ENCODE measurements at regions not wholly inside any gene's neighbourhood (a gene's known extent, or its start where the extent isn't known, plus 50 kb on each side); places are given as distances from the start of the nearest gene placed in this dataset.

DNA sequence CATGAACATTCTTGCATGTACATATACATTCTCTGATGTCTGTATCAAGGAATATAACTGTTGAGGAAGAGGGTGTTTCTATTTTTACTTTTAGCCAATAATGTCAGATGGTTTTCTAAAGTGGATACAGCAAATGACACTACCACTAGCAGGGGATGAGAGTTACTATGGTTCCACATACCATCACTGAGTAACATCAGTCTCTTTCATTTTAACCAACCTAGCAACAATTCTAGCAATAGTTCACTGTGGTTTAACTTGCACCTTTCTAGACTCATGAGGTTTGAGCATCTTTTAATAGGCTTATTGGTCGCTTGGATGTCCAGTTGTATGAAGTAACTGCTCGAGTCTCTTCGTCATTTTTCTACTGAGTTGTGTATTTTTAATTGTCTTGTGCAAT lies 68.5 kb upstream of the ZNF746 start (continued):
- no peak for TF ChIP-seq ZNF138 (CRISPR knock-in tag; IDR thresholded peaks at IDR 0.05; ENCODE audit: low read depth)
- TF ChIP-seq ZNF781 (CRISPR knock-in tag; IDR thresholded peaks at IDR 0.05; ENCODE audit: borderline replicate concordance, not compliant biosample characterization), result no peak
- TF ChIP-seq MEIS1 (CRISPR knock-in tag; IDR thresholded peaks at IDR 0.05; ENCODE audit: borderline replicate concordance), result no peak
- TF ChIP-seq ZNF562 (CRISPR knock-in tag; IDR thresholded peaks at IDR 0.05; ENCODE audit: borderline replicate concordance), result no peak
- TF ChIP-seq MTA1 (CRISPR knock-in tag; IDR thresholded peaks at IDR 0.05; ENCODE audit: borderline replicate concordance), result no peak

DNA sequence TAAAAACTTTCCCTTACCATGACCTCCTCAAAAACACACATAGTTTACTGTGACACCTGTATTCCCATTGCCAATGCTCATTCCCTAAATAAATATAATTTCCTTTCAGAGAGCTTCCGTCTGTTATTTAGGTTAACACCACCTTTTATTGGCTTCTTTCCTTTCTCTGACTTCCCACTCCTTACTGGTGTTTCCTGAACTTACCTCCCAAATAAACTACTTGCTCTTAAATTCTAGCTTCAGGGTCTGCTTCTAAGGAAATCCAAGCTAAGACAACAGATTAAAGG lies 67.4 kb upstream of the ZNF746 start:
- in situ Hi-C loops (cut with HindIII; ENCODE audit: extremely low pct_ligation_motif_present, low pct_unique_long_range_greater_than_20kb) (no loop called here), intact Hi-C loops (cut with micrococcal nuclease; ENCODE audit: unreplicated experiment) (no loop called here)
- Histone ChIP-seq H2AFZ (ENCODE audit: low read length) (no peak overlapping the region), H3K36me3 (replicated peaks in 1 of 2; ENCODE audit: control insufficient read depth in 1 of 2, insufficient read depth in 2 of 2, low read length in 2 of 2) (peaks cover 0 to 29% of the 10 kb centered on the region in 2 experiments; a peak in 4 of 5 replicates), H3K4me1 (ENCODE audit: insufficient read depth, low read length) (no peaks in the 10 kb centered on the region), H3K79me2 (ENCODE audit: insufficient read depth, low read length) (no peaks in the 10 kb centered on the region), H3K9me3 (ENCODE audit: low read length) (no peaks in the 10 kb centered on the region; the same call in 1 of the 2 replicates), H4K20me1 (ENCODE audit: insufficient read depth, low read length) (no peaks in the 10 kb centered on the region), H3K27me3 (ENCODE audit: control insufficient read depth in 1 of 2, insufficient read depth in 2 of 2, low read length in 2 of 2) (no peaks in the 10 kb centered on the region), H3K4me3 (replicated peaks in 1 of 3; ENCODE audit: insufficient read depth in 1 of 3, low read depth in 2 of 3, low read length in 3 of 3) (no peak overlapping the region), H3K27ac (ENCODE audit: extremely low read length, insufficient read depth, low read length) (no peak overlapping the region), H3K4me2 (ENCODE audit: low read depth, low read length) (no peak overlapping the region), H3K9ac (ENCODE audit: insufficient read depth, low read depth, low read length) (no peak overlapping the region)
- no peak for ATAC-seq
- no peak for DNase-seq (ENCODE audit: low spot score)
- 96% methylated on average over 1 of the region's 1 CpG for WGBS (ENCODE audit: low lambda C conversion rate)
- BruUV-seq (replicated peaks), result no TSS peak
- CTCF ChIA-PET (ENCODE audit: low intra/inter-chr PET ratio, low total read pairs), result no interaction called here
- no peak for FAIRE-seq
- POLR2A ChIA-PET, result no interaction called here
- TF ChIP-seq SOX13 (IDR thresholded peaks at IDR 0.05) (no peak), SOX13 (CRISPR knock-in tag; conservative IDR thresholded peaks at IDR 0.05 in 1 of 2, IDR thresholded peaks at IDR 0.05 in 1 of 2) (no peak), ZNF713 (CRISPR knock-in tag; IDR thresholded peaks at IDR 0.05) (no peak), ZNF280D (CRISPR knock-in tag; IDR thresholded peaks at IDR 0.05) (no peak), RFX5 (IDR thresholded peaks at IDR 0.05; ENCODE audit: low read depth, low read length) (no peak), ZNF740 (CRISPR knock-in tag; IDR thresholded peaks at IDR 0.05) (no peak), ZSCAN20 (CRISPR knock-in tag; IDR thresholded peaks at IDR 0.05; ENCODE audit: borderline replicate concordance) (no peak), ZNF350 (CRISPR knock-in tag; IDR thresholded peaks at IDR 0.05; ENCODE audit: borderline replicate concordance, low read depth) (no peak), ZNF746 (CRISPR knock-in tag; IDR thresholded peaks at IDR 0.05) (no peak), PAWR (CRISPR knock-in tag; IDR thresholded peaks at IDR 0.05; ENCODE audit: borderline replicate concordance) (no peak), NCOR1 (IDR thresholded peaks at IDR 0.05; ENCODE audit: borderline replicate concordance, low read length) (no peak), ZNF484 (CRISPR knock-in tag; IDR thresholded peaks at IDR 0.05; ENCODE audit: borderline replicate concordance, low read depth) (no peak), EEA1 (CRISPR knock-in tag; IDR thresholded peaks at IDR 0.05; ENCODE audit: borderline replicate concordance) (no peak), HOXA3 (CRISPR knock-in tag; IDR thresholded peaks at IDR 0.05) (no peak), ZNF260 (CRISPR knock-in tag; IDR thresholded peaks at IDR 0.05; ENCODE audit: borderline replicate concordance, low read depth) (no peak)
- TF ChIP-seq, protein P1, sequence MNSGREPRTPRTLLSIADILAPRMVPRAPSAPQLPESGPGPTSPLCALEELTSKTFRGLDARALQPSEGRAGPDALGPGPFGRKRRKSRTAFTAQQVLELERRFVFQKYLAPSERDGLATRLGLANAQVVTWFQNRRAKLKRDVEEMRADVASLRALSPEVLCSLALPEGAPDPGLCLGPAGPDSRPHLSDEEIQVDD (CRISPR knock-in tag; IDR thresholded peaks at IDR 0.05; ENCODE audit: borderline replicate concordance), result no peak

Data from HepG2 (cell line).